Stimulated activated CD4-positive, alpha-beta T cell treated with anti-CD3 and anti-CD28 coated beads, Interleukin-12 subunit alpha, Interleukin-12 subunit beta, amount 100 ng/mL, for 48 hours (primary cell): ENCODE measurements at regions not wholly inside any gene's neighbourhood (a gene's known extent, or its start where the extent isn't known, plus 50 kb on each side); places are given as distances from the start of the nearest gene placed in this dataset.

Source experiments
- DNase-seq, 3 donors: peaks; one replicate each; pipeline ENCODE4 v3.0.0-alpha.2; 2020; ENCODE audit warnings: low read depth in 2 of 3, low spot score in 1 of 3

DNA sequence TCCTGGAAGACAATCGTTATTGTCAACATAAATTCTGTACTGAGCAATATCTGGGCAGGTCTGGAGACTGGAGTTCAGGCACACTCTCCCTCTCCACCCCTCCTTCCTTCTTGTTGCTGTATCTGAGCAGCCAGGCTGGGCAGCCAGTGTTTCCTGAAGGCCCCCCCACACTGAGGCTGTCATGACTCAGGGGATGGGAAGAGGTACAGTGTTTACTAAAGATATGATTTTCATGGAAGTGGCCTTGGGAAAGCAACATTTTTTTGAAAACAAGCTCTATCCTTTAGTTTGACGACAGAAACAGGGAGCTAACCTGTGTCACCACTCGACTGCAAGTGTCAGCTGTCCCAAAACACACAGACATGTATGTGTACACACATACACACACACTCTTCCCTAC lies 1485.4 kb upstream of the TMEM132C start:
- DNase-seq: no peak

DNA sequence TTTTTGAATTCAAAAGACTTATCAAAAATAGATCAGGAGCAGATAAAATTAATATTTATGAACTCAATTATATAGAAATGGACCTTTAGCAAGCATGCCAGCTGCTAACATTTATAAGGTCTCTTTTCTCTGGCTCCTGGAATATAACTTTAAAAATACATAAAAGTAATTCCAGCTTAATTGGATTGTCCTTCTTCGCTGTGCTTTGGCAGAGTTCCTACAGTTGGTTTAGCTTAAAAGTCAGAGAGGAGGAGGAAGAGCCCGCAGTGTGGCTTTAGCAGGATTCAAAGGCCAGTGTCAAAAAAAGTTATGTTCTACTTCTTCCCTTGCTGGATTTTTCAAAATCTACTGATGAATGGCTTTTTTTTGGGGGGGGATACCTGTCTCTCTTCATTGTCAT lies 1484.9 kb upstream of the TMEM132C start:
- no peak for DNase-seq

DNA sequence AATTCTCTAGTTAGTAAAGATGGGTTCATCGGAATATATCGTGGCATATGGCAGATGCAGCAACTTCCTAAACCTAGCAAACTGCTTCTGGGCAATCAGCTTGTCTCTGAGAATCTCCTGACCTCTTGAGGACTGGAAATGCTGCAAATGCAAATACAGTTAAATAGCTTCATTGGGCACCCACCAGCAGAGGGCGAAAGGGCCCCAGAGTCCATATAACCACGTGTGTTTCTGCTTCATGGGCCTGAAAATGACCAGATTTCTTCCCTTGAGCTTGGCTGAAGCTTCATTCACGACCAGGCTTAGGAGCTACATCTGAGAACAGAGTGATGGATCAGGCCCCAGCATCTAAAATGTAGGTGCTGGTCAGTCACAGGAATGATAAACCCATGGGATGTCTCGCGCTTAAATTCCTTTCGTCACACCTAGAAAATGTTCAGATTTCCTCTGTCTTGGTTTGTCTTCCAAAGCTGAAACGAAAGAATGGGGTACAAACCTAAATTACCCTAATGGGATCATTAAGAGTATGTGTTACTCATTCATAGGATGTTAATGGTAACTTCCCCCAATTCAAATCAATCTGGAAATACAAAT lies 1482.5 kb upstream of the TMEM132C start:
- DNase-seq: peak in 2 of 3 donors; percentile 17 to 18

DNA sequence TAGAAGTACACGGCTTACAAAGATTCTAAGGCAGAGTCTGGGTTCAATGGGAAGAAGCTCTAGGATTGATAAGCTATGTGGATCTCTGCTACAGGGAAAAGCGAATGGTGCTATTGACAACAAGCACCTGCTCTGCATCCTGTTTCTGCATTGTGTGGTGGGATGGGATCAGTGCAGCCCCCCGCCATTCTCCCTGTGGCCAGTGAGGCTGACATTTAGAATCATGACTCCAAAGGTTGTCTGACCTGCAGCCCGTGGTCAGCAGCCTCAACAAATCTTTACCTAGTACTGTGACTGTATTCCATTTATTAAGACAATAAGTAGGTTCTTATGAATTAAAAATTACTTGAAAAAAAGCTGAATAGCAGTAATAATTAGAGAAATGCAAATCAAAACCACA lies 1477.0 kb upstream of the TMEM132C start:
- DNase-seq: no peak

DNA sequence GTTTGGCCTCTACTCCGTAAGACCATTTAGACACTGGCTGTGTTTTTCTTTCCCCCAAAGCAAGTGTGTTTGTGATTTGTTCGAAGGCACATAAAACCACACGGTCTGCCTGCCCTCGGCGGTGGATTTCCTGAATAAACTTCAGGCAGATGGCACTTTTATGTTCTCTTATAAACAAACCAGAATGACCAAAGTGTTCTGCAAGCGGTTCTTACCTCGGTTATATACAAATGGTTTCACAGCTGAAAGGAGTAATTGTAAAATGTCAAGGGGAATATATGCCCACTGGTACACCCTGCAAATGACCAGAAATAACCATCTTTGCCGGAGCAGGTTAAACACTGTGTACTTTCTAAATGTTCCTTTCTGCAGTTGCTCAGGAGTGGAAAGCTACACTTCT lies 1475.8 kb upstream of the TMEM132C start:
- DNase-seq: no peak

DNA sequence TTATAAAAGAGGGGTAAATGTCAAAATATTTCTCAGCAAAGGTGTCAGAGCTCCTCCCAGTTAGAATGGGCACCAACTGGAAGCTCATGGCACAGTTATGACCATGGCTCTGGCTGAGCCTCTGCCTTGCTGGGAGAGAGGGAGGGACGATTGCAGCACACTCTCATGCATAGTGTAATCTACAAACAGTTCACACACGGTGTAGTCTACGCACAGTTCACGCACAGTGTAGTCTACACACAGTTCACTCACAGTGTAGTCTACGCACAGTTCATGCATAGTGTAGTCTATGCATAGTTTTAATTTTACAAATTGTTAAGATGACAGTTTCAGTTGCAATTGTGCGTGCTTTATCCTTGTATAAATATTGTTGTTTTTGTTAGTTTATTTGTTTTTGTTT lies 1474.6 kb upstream of the TMEM132C start:
- DNase-seq: no peak

DNA sequence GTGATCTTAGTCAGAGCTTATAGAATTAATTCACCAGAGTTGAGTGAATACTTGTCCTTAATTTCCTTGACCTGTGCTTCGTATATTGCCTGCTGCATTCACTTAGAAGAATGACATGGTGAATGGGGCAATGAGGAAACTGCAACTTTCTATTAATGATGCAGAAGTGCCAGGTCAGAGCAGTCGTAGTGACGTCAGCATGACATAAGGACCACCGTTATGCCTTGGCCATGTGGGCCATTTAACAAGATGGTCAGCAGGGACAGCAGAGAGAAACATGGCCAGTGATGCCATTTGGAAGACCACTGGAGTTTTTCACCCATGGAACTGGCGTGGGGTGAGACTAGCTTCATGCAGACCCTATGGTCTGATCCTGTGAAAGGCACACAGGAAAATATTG lies 1469.4 kb upstream of the TMEM132C start:
- DNase-seq: no peak

DNA sequence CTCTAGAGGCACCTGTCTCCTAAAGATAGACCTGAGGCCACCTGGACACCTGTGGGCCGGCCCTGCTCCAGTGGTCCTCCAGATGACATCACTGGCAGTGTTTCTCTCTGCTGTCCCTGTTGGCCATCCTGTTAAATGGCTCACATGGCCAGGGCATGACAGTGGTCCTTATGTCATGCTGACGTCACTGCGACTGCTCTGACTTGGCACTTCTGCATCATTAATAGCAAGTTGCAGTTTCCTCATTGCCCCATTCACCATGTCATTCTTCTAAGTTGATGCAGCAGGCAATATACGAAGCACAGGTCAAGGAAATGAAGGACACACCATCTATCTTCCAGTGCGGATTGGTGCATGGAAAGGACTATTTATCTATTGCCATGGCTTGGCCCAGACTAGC lies 1468.5 kb upstream of the TMEM132C start:
- DNase-seq: no peak

DNA sequence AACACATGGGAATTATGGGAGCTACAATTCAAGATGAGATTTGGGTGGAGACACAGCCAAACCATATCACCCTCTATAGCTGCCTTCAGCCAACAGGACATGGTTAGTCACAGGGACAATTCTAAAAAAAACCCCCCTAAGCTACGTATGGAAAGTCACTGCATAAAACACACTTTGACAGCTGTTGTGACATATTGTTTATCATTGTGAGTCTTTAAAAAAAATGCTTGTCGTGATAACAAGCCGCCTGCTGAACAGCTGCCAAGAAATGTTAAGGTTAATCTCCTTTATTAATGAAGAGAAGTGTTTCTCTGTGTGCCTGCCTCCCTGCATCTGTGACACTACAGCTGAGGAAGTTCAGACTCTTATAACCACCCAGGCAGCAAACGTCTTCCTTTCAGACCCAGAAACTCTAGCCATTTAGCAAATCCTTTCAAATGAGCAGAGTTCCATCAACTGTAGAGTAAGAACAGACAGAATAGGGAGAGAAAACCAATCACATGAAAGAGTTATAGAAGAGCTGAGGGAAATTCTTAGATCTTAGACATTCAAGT lies 1459.6 kb upstream of the TMEM132C start:
- DNase-seq: no peak

DNA sequence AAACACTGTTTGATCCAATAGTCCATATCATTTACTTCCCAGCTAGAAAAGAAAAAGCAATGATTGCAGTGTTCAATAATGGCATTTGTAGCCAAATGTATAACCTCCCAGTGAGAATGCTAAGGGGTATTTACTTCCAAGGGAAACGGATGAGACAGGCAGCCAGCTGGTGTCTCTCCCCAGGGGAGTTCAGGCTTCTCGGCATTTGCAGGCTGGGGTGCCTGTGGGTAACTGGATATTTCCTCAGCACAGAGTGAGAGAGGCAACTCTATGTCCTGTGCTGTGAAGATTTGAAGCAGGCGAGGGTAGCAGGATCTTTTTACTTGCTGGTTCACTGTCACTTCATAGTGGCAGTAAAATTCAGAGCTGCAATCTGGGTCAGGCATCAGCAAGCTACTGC lies 1455.6 kb upstream of the TMEM132C start:
- DNase-seq: no peak

DNA sequence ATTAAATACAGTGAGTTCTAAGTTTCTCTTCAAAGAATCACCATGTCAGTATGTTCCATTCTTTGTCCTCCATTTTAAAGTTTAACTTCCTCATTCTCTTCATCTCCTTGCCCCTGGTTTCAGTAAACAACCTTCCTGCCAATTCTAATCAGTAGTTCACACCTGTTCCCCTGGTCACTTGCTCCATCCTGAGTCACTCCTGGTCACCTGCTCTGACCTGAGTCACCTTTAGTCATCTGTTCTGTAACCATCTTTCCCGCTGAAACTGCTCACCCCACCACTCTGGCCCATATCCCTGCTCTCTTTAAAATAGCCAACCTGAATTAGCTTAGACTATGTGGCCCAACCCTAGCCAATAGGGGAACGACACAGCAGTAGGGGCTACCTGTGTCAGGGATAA lies 1447.4 kb upstream of the TMEM132C start:
- no peak for DNase-seq

DNA sequence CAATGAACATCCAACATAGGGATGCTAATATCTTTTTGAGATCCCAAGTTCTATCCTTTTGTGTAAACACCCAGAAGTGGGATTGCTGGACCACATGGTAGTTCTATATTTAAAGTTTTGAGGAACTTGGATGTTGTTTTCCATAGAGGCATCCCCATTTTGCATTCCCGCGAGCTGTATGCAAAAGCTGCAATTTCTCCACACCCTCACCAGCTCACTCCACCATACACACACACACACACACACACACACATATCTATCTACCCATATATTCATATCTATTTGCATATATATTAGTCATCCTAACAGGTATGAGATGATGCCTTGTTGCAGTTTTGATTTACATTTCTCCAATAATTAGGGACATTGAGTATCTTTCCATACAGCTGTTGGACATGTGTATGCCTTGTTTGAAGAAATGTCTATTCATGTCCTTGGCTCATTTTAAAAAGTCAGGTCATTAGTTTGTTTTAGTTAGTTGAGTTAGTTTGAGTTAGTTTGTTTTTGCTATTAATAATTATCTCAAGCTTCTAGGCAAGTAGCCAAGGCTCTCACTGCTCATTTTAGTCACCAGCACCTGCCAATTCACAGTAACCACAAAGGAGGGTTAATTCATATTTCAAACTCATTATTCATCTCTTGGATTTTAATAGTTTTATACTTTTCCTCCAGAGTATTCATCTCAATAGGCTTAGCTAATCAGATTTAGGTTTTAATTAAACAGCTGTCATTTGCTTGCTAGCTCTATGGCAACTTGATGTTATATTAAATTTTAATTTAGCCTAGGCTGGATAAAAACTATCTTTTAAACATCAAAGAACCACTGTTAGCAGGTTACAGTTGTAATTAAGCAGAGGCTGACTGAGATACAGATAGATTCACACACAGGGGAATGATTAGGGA lies 1435.9 kb upstream of the TMEM132C start:
- no peak for DNase-seq

DNA sequence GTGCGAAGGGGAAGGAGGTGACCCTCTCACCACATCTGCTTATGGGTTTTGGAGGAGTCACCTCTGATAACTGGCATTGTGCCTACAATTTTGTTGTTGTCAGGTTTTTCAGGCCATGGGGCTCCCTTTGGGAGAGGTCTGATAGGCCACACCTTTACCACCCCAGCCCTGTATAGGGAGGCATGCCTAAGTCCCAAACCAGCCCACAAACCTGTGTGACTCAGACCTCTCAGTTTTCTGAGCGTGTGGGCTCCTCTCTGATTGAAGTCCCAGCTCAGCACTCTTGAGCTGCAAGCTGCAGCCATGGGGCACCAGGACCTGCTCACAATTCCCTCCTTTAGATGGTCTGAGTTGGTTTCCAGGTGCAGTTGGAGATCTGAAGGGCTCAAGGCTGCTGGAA lies 1429.3 kb upstream of the TMEM132C start:
- no peak for DNase-seq

DNA sequence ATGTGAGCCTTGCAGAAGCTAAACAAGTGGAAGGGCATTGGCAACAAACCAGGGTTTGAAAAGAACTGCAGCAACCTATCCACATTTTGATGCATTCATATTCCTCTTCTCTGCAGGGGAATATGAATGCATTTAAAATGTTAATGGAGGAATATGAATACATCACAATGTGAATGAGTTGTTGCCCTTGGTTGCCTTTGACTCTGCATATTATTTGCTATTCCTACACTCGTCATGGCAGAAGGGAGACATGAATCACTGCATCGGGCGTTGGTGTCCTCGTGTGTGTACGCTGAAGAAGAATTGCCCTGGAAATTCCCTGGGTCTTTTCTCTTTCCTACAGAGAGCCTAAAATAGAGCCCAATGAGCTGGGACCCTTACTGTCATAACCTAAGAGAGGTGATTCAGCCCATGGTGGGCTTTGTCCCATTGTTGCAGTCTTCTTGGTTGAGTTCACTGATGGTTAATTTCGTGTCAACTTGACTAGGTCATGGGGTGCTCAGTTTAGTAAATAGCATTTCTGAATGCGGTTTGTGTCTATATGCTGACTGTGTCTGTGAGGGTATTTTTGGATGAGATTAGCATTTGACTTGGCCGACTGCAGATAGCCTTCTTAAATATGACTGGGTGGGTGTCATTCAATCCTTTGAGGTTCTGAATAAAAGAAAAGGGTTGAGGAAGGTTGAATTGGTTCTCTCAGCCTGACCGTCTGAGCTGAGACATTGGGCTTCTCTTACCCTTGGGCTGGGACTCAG lies 1422.9 kb upstream of the TMEM132C start:
- no peak for DNase-seq

DNA sequence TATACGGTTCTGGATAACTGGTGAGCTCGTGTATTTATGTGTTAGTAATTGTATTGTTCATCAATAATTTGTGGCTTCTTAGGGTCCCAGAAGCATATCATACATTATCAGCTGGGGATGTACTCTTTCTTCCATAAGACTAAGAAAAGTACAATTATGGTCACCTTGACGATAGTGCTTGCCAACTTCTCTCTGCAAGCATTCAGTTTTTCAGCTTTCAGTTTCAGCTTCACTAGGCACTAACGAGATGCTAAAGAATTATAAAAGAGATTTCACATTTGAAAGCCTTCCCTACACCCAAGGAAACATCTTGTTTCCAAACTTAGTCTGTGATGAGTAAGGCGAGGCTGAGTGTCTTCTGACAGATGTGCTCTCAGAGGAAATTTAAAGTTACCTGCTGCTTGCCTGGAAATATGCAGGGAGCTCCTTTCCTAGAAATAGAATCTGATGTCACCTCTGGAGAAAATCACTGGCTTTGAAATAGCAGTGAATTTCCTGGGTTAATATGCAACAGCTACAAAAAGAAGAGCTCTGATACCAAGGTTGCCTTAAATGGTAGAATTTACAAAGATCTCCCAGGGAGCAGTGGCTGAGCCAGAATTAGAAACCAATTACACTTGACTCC lies 1419.9 kb upstream of the TMEM132C start:
- no peak for DNase-seq

DNA sequence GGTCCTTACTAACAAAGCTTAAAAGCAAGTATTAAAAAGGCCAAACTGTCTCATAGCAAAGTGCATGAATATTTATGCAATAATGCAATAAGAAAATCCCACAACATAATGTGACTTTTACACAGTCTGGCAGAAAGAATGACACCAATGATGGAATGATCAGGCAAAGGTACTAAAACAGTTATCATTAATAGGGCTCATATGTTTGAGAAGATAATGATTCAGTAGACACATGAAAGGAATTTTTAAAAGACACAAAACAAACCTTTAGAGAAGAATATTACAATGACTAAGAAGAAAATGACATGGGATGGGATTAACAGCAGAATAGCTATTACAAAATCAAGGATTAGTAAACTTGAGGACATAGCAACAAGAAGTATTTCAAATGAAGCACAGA lies 1411.2 kb upstream of the TMEM132C start:
- DNase-seq: no peak

DNA sequence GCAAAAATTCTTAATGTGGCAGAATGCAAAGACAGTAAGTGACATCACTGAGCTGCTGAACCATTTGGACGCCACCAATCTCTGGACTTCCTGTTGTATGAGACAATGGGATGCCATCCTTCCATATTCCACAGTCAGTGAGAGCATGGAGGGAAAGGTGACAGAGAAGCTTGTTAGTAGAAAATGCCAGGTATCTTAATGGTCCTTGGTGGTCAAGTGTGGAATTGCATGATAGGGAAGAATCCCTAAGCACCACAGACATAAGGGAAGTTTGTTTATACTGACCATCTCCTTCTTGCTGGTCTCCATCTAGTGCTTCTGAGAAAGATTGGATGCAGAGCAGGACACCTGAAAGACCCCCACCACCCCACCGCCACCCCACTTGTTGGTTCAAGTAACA lies 1410.0 kb upstream of the TMEM132C start:
- no peak for DNase-seq

DNA sequence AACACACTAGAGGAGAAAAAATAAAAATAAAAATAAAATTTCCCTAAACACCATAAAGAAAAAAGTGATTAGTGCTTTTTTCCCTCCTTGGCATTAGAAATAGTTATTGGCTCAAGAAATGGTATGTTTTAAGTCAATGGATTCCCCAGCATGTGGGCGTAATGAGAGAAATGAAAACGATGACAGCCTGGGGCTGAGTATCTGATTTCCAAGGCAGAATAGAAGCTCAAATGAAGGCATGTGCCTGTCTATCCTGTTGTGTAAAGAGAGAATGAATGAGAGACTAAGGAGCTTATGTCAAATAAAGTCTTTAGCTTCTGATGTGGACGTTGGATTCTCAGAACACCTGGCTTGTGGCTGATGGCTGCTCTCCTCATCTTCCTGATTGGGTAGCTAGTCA lies 1408.4 kb upstream of the TMEM132C start:
- no peak for DNase-seq

DNA sequence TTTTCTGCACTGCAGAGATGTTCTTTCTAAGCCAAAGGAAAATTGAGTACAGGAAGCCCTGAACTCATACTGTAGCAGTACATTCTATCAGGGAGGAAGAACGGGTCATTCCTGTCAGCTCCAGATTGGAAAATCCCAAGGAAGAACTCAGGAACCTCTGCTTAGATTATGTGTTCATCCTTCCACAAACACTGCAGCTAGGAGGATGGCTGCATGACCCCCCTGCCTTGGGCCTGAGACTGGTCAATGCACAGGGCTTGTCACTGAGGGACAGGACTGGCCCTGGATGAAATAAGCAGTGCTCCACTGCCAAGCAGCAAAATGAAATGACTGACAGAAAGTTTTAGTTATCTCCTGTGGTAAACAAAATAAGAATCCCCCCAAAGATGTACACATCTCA lies 1406.8 kb upstream of the TMEM132C start:
- no peak for DNase-seq

DNA sequence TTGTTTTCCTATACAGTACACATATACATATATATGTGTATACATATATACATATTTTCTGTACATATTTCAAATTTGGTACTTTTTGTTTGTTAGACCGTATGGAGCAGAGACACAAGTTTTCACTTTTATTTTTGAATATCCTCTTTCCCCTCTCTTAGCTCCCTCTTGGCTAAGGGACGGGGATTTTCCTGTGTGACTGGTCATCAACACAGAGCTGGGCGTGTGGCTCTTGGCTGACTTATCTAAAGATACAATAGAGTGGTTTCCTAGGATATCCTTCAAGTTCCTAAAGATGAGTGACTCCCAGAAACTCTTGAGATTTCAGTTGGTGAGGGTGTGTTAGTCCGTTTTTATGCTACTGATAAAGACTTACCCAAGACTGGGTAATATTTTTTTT lies 1404.5 kb upstream of the TMEM132C start:
- no peak for DNase-seq

DNA sequence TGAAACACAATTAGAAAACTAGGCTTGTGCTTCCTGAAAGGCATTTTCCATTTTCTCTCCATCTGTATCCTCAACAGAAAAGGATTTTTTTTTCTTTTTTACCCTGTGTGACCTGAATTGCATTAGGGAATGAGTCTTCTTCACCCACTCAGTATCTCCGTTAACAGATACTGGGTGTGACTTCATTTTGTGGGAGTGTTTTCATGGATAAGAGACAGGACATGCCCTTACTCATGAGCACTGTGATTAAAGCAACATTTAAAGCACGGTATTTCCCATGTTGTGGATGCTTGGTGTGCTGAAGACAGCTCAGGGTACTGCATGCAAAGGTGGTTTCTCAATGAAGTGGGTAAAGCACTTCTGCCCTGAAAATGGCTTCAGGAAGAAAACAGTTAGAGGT lies 1397.3 kb upstream of the TMEM132C start:
- no peak for DNase-seq
